ENCODE measurements at regions not wholly inside any gene's neighbourhood (a gene's known extent, or its start where the extent isn't known, plus 50 kb on each side); places are given as distances from the start of the nearest gene placed in this dataset.

DNA sequence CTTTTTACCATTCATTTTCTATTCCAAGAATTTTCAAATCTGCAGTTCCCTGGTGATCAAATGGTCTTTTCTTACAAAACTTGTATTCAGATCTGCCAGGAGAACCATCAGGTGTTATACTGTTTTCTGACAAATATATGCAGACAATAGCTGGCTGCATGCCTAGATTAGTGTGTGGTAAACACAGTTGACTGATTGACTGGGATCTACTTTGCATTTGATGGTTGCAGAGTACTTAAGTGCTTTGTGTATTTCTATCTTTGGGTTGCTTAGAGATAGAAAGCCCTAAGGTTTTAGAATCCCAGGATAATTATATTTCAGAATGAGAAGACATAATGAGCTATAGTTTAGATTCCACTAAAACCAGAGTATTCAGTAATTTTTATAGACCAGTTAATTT, 102.0 kb upstream of the CHODL start (continued):
- TF ChIP-seq PBX3 (CRISPR knock-in tag; IDR thresholded peaks at IDR 0.05; ENCODE audit: borderline replicate concordance) (no peak), PRPF4 (IDR thresholded peaks at IDR 0.05; ENCODE audit: low read depth, low read length, poor library complexity, severe bottlenecking) (no peak), CSRNP1 (CRISPR knock-in tag; IDR thresholded peaks at IDR 0.05) (no peak)

DNA sequence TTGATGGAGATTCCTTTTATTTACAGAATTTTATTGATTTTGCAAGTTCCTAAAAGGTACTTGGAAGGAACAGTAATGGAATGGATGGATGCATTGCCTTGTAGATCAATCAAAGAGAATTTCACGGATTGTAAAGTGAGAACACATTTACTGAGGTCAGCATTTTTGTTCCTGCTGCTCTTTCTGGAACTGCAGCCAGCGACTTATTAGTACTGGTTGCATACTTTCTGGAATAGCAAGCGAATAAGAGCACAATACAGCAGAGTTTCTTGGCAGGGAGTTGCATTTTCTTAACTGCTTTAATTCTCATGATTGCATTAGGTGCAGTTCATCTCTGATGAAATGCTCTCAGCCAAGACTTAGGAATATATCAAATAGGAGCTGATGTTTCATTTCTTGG, 106.1 kb upstream of the CHODL start:
- Histone ChIP-seq H2AFZ (ENCODE audit: low read length) (no peak overlapping the region), H3K79me2 (ENCODE audit: insufficient read depth, low read length) (no peaks in the 10 kb centered on the region), H3K9me3 (ENCODE audit: low read length) (no peaks in the 10 kb centered on the region), H3K9ac (ENCODE audit: insufficient read depth, low read depth, low read length) (no peak overlapping the region), H3K27me3 (ENCODE audit: control insufficient read depth in 1 of 2, insufficient read depth in 2 of 2, low read length in 2 of 2) (no peaks in the 10 kb centered on the region), H3K4me3 (replicated peaks in 1 of 3; ENCODE audit: insufficient read depth in 1 of 3, low read depth in 2 of 3, low read length in 3 of 3) (no peak overlapping the region), H4K20me1 (ENCODE audit: insufficient read depth, low read length) (no peaks in the 10 kb centered on the region), H3K4me1 (ENCODE audit: insufficient read depth, low read length) (no peaks in the 10 kb centered on the region), H3K27ac (ENCODE audit: extremely low read length, insufficient read depth, low read length) (no peak overlapping the region), H3K36me3 (replicated peaks in 1 of 2; ENCODE audit: control insufficient read depth in 1 of 2, insufficient read depth in 2 of 2, low read length in 2 of 2) (no peaks in the 10 kb centered on the region), H3K4me2 (ENCODE audit: low read depth, low read length) (no peak overlapping the region)
- no TSS peak for BruUV-seq (replicated peaks)
- FAIRE-seq (no peak), ATAC-seq (no peak), DNase-seq (ENCODE audit: low spot score) (no peak)
- WGBS (ENCODE audit: low lambda C conversion rate) = 0% methylated on average over 3 of the region's 3 CpGs
- POLR2A ChIA-PET = no interaction called here
- intact Hi-C loops (cut with micrococcal nuclease; ENCODE audit: unreplicated experiment) = no loop called here
- TF ChIP-seq MAFF (IDR thresholded peaks at IDR 0.05; ENCODE audit: low read depth, low read length) (peak; percentile 73), MAFK (conservative IDR thresholded peaks at IDR 0.05 in 1 of 2, IDR thresholded peaks at IDR 0.05 in 1 of 2; ENCODE audit: low read length in 2 of 2) (peak; percentile 74 to 89), ZNF704 (CRISPR knock-in tag; IDR thresholded peaks at IDR 0.05; ENCODE audit: borderline replicate concordance) (no peak)
- CTCF ChIA-PET (ENCODE audit: low intra/inter-chr PET ratio, low total read pairs) = no interaction called here
- in situ Hi-C loops (cut with HindIII; ENCODE audit: extremely low pct_ligation_motif_present, low pct_unique_long_range_greater_than_20kb) = no loop called here

All from HepG2 (cell line).